Activated T-cell treated with anti-CD3 and anti-CD28 coated beads, Interleukin-2, amount 50 U/mL, for 72 hours (primary cell): ENCODE measurements at regions not wholly inside any gene's neighbourhood (a gene's known extent, or its start where the extent isn't known, plus 50 kb on each side); places are given as distances from the start of the nearest gene placed in this dataset.
"Not testable (repeated sequence)": the region's sequence is repeated elsewhere in the genome, so short reads cannot be mapped to it uniquely, and the experiment has no call there.

Source experiments
- ATAC-seq, 2 donors: fragments of 150-1000 bp; cut with Tn5 transposase; replicated peaks in 1 of 2; 2 replicates each; pipeline ENCODE4 v1.10.0; 2021; ENCODE audit warnings: moderate library complexity in 2 of 2, mild to moderate bottlenecking in 1 of 2
- DNase-seq, 2 donors: peaks; one replicate each; pipeline ENCODE4 v3.0.0; 2021 to 2022; ENCODE audit warnings: mixed read lengths in 1 of 2
- H3K27ac Mint-ChIP-seq: one replicate; pipeline ENCODE4 v1.8.0; 2022; ENCODE audit warnings: mild to moderate bottlenecking, moderate library complexity, mixed read lengths
- H3K27me3 Mint-ChIP-seq: one replicate; pipeline ENCODE4 v1.8.0; 2022; ENCODE audit warnings: low read depth, mixed read lengths
- H3K36me3 Mint-ChIP-seq, 2 donors: one replicate each; pipeline ENCODE4 v1.8.0; 2022; ENCODE audit warnings: mixed read lengths in 2 of 2, mild to moderate bottlenecking in 1 of 2; ENCODE audit not compliant: insufficient read depth in 2 of 2
- H3K4me1 Mint-ChIP-seq: one replicate; pipeline ENCODE4 v1.8.0; 2022; ENCODE audit warnings: low read depth, mixed read lengths
- H3K4me3 Mint-ChIP-seq, 2 donors: one replicate each; pipeline ENCODE4 v1.8.0; 2022; ENCODE audit warnings: mild to moderate bottlenecking in 2 of 2, mixed read lengths in 2 of 2, moderate library complexity in 2 of 2
- H3K9me3 Mint-ChIP-seq, 2 donors: one replicate each; pipeline ENCODE4 v1.8.0; 2022; ENCODE audit warnings: mixed read lengths in 2 of 2

DNA sequence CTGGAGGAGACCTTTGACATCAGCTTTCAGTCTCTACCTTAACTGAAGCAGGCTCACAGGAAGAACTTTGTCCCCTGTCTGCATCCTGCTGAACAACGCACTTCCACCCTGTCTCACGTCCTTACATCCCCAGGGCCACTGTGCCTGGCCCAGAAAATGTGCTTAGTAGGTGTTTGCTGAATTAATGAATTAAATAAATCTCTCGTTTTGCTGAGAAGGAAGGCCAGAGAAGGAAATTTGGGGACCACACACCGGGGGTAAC lies 54.3 kb upstream of the CREB3L1 start:
- Mint-ChIP-seq H3K9me3 (no peaks in the 10 kb centered on the region), H3K27me3 (peaks cover 11% of the 10 kb centered on the region), H3K4me3 (no peak overlapping the region), H3K27ac (no peak overlapping the region), H3K4me1 (no peaks in the 10 kb centered on the region), H3K36me3 (no peaks in the 10 kb centered on the region)
- no peak for ATAC-seq
- DNase-seq, result no peak

DNA sequence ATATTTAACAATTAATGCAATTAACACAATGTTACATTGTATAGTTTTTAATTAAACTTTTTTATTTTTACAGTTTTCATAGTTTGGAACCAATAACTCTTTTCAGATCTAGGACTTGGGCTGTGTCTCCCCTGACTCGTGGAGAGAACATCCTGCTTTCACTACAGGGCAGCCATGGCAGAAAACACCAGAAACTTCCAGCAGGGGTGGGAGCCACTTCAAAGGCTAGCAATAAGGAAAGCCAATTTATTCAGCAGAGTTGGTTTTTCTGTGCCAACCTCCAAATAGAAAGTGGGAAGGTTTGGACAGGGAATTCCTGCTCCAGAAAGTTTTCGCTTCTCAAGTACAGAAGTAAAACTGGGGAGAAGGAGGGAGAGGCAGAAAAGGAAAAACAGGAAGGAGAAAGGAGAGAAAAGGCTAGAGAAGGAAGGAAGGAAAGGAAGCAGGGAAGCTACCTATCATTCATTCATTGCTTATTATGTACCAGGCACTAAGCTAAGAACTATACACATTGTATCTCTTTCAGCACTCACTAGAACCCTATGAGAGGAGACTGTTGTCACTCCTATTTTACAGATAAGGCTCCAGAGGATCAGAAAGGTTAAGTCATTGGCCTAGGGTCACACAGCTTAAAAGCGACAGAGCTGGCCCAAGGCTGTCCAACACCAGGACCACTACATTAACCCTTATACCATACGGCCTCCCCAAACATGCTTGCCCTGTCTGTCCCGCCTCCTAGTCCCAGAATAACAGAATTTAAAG lies 54.8 kb upstream of the CREB3L1 start:
- ATAC-seq, result no peak
- Mint-ChIP-seq H3K27me3 (peaks cover 11% of the 10 kb centered on the region), H3K36me3 (no peaks in the 10 kb centered on the region), H3K4me3 (no peak overlapping the region), H3K9me3 (no peaks in the 10 kb centered on the region), H3K27ac (no peak overlapping the region), H3K4me1 (no peaks in the 10 kb centered on the region)
- DNase-seq, result no peak

DNA sequence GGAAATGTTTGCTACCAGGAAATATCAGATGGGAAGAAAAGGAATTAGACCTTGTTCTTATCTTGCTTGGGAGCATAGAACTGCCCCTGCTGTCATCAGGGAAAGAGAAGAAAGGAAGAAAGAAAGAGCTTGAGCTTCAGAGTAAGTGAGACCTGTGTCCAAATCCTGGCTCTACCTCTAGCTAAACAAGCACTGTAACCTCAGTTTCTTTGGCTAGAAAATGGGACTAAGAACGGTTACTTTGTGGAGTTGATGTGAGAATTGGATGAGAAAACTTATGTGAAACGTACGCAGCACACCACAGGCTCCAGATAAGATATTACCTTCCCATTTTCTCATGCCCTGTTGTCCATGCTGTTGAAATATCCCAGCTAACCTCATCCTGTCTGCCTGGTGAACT lies 57.1 kb upstream of the CREB3L1 start:
- H3K27ac Mint-ChIP-seq, result no peak overlapping the region
- no peaks in the 10 kb centered on the region for H3K36me3 Mint-ChIP-seq
- no peaks in the 10 kb centered on the region for H3K4me1 Mint-ChIP-seq
- DNase-seq (no peak), ATAC-seq (no peak)
- H3K4me3 Mint-ChIP-seq, result no peak overlapping the region
- H3K27me3 Mint-ChIP-seq, result peaks cover 10% of the 10 kb centered on the region
- no peaks in the 10 kb centered on the region for H3K9me3 Mint-ChIP-seq

DNA sequence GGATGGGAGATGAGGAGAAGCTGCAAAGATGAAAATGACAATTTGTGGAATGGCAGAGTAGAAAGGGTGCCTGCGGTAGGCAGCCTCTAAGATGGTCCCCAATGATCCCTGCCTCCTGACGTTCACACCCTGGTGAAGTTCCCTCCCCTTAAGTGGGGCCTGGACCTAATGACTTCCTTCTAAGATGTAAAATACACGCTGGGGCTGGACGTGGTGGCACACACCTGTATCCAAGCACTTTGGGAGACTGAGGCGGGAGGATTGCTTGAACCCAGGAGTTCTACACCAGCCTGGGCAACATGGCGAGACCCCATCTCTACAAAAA lies 60.7 kb upstream of the CREB3L1 start:
- no peak overlapping the region for H3K27ac Mint-ChIP-seq
- no peaks in the 10 kb centered on the region for H3K36me3 Mint-ChIP-seq
- no peak overlapping the region for H3K4me3 Mint-ChIP-seq
- H3K27me3 Mint-ChIP-seq, result peaks cover 11% of the 10 kb centered on the region
- H3K4me1 Mint-ChIP-seq, result no peaks in the 10 kb centered on the region
- no peaks in the 10 kb centered on the region for H3K9me3 Mint-ChIP-seq
- no peak for DNase-seq
- ATAC-seq, result no peak

DNA sequence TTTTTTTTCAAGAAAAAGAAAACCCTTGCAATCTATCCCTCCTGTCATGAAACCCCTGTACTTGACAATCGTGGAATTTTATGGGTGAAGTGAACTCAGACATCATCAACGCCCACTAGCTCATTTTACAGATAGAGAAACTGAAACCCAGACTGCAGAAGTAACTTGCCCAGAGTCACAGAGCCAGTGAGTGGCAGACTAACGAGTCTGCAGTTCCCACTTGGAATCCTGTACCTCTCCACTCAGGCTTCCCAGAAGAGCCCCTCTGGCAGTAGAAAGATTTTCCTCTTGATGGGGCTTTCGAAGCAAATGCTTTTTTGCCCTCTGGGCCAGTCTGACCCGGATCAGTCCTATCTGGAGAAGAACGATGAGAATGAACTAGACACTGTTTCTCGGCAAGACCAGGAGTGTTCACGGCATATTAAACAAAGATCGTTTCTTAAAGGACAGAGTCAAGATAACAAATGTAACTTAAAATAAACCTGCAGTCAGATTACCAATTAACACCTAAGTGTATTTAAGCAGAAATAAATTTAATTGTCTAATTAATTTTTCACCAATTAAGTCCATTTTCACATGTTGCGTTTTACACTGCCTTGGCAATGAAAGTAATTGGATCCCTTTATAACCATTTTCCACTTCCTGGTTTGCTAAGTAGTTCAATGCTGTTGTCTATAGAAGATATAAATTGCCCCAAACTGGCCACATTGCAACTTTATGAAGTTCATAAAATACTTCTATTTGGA lies 61.3 kb upstream of the CREB3L1 start:
- ATAC-seq, result no peak
- no peak overlapping the region for H3K27ac Mint-ChIP-seq
- DNase-seq, result no peak
- H3K36me3 Mint-ChIP-seq, result no peaks in the 10 kb centered on the region
- H3K4me1 Mint-ChIP-seq, result no peaks in the 10 kb centered on the region
- H3K27me3 Mint-ChIP-seq, result peaks cover 11% of the 10 kb centered on the region
- peak overlapping the region in 1 of 2 donors; percentile 12 for H3K4me3 Mint-ChIP-seq
- no peaks in the 10 kb centered on the region for H3K9me3 Mint-ChIP-seq

DNA sequence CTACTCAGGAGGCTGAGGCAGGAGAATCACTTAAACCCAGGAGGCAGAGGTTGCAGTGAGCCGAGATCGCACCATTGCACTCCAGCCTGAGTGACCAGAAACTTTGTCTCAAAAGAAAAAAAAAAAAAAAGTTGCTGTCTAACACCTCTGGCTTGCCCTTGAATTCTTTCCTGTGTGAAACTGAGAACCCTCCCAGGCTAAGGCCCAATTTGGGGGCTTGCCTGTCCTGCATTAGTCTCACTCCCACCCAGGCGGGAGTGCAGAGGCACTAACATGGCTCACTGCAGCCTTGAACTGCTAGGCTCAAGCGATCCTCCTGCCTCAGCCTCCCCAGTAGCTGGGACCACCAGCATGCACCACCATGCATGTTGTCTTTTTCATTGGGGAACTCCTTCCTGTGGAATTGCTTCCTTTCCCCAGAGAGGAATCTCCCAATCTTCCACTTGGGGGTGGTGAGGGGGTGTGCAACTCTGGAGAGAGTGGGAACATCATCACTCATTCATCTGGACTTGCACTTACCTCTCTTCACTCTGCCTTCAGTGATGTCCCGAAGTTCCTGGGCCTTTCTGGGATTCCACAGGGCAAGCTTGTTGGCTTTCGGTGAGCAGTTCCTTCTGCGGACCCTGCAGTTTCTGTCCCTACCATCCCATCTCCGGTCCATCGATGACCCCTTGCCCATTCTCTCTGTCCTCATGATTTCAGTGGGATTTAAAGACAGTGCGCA lies 62.1 kb upstream of the CREB3L1 start:
- H3K9me3 Mint-ChIP-seq, result no peaks in the 10 kb centered on the region

DNA sequence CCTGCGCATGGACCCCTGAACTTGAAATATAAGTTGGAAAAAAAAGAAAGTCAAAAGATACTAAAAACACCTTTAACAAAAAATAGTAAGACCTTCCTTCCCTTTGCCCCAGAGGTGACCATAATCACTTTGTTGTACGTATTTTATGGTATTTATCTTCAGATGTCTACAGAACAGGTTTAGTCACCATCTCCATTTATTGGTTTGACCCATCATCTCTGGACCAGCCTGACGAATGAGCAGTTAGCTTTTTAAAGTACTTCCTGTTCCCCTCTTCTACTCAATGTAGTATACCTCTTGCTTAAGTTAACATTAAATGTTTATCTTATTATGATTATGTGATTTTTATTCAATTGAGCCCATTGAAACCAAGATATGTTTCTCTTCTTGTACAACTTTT lies 64.7 kb upstream of the CREB3L1 start:
- peaks cover 0 to 2% of the 10 kb centered on the region in 2 donors for H3K9me3 Mint-ChIP-seq
- no peaks in the 10 kb centered on the region for H3K36me3 Mint-ChIP-seq
- peaks cover 14% of the 10 kb centered on the region for H3K4me1 Mint-ChIP-seq
- ATAC-seq (no peak), DNase-seq (no peak)
- H3K4me3 Mint-ChIP-seq, result no peak overlapping the region
- H3K27ac Mint-ChIP-seq, result no peak overlapping the region
- H3K27me3 Mint-ChIP-seq, result peaks cover 36% of the 10 kb centered on the region

More for the DNA sequence above, 62.1 kb upstream of the CREB3L1 start:
- ATAC-seq (no peak), DNase-seq (no peak)
- Mint-ChIP-seq H3K27ac (no peak overlapping the region), H3K4me1 (peaks cover 5% of the 10 kb centered on the region), H3K4me3 (no peak overlapping the region), H3K36me3 (no peaks in the 10 kb centered on the region), H3K27me3 (peaks cover 19% of the 10 kb centered on the region)

DNA sequence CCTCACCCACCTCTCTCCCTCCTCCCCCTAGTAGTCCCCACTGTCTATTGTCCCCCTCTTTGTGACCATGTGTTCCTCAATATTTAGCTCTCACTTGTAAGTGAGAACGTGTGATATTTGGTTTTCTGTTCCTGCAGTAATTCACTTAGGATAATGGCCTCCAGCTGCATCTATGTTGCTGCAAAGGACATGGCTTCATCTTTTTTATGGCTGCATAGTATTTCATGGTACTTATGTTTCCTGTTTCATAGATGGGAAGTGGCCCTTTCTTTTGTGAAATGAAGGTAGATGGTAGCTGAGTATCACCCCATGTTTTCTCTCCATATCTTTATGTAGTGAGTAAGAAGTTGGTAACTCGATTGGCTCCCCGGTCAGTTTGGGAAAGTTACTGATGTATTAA lies 66.6 kb upstream of the CREB3L1 start:
- peaks cover 31% of the 10 kb centered on the region for H3K27me3 Mint-ChIP-seq
- DNase-seq (no peak), ATAC-seq (no peak)
- H3K36me3 Mint-ChIP-seq, result no peaks in the 10 kb centered on the region
- peak overlapping the region in 1 of 2 donors; percentile 50 for H3K4me3 Mint-ChIP-seq
- no peak overlapping the region for H3K27ac Mint-ChIP-seq
- peaks cover 14% of the 10 kb centered on the region for H3K4me1 Mint-ChIP-seq
- peaks cover 0 to 2% of the 10 kb centered on the region in 2 donors for H3K9me3 Mint-ChIP-seq

DNA sequence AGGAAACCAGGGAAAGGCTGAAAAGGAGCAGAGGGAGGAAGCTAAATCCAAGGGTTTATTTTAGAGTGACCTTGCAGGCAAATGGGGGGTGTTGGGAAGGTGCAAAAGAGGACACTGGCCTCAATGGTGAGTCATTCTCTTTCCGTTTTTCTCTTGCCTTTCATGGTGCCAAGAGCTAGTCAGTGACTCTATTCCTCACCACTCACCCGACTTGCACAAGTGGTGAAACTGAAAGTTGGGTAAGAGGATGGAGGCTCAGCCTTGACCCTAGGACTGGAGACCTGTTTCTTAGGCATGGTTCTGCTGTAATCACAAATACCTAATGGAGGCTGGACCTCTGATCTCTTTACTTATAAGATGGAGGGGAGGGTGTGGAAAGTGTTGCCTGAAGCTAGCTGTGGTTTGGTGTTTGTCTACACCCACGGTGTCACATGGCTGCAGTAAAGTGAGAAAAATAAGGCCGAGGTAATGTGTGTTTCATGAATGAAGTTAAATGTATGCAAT lies 67.3 kb upstream of the CREB3L1 start:
- no peak overlapping the region for H3K27ac Mint-ChIP-seq
- no peak overlapping the region for H3K4me3 Mint-ChIP-seq
- peaks cover 0 to 2% of the 10 kb centered on the region in 2 donors for H3K9me3 Mint-ChIP-seq
- DNase-seq, result peak; percentile 6 to 21
- H3K36me3 Mint-ChIP-seq, result no peaks in the 10 kb centered on the region
- H3K4me1 Mint-ChIP-seq, result peaks cover 14% of the 10 kb centered on the region
- ATAC-seq, result peak; percentile 66 to 81
- H3K27me3 Mint-ChIP-seq, result peaks cover 31% of the 10 kb centered on the region

DNA sequence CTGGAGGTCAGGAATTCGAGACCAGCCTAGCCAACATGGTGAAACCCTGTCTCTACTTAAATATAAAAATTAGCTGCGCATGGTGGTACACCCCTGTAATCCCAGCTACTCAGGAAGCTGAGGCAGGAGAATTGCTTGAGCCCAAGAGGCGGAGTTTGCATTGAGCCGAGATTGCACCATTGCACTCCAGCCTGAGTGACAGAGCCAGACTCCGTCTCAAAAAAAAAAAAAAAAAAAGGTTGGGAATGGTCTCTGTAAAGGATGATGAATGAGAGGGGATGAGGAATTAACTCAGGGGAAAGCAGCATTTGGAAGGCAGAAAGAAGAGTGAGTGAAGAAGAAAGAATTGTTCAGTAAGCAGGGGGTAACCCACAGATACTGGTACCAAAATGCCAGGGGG lies 67.8 kb upstream of the CREB3L1 start:
- not testable (repeated sequence) for H3K27ac Mint-ChIP-seq

DNA sequence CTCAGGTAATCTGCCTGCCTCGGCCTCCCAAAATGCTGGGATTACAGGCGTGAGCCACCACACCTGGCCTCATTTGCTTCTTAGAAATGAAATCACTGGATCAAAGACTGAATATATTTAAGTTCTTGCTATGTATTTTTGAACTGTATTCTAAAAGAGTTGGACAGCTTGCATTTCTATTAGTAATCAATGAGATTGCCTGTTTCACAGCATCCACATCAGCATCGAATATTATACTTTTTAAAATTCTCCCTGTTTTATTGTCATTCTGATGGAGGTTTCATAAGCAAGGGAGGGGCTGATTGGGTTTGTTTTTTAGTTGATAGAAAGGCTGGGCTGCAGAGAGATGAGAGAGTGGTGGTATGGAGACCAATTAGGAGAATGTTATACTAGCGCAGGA lies 68.7 kb upstream of the CREB3L1 start:
- H3K4me1 Mint-ChIP-seq, result peaks cover 14% of the 10 kb centered on the region
- peaks cover 30% of the 10 kb centered on the region for H3K27me3 Mint-ChIP-seq
- H3K36me3 Mint-ChIP-seq, result no peaks in the 10 kb centered on the region

More for the DNA sequence above, 67.8 kb upstream of the CREB3L1 start:
- H3K9me3 Mint-ChIP-seq, DNase-seq, H3K36me3 Mint-ChIP-seq, ATAC-seq, H3K4me3 Mint-ChIP-seq: not testable (repeated sequence)
- peaks cover 31% of the 10 kb centered on the region for H3K27me3 Mint-ChIP-seq
- peaks cover 14% of the 10 kb centered on the region for H3K4me1 Mint-ChIP-seq

DNA sequence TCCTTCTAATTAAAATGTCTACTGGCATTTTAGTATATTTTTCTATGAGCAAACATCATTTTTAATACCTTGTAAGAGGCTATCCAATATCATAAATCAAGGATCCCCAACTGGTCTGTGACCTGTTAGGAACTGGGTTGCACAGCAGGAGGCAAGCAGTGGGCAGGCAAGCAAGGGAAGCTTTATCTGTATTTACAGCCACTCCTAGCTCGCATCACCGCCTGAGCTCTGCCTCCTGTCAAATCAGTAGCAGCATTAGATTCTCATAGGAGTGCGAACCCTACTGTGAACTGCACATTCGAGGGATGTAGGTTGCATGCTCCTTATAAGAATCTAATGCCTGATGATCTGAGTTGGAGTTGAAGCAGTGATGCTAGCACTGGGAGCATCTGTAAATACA lies 70.2 kb upstream of the CREB3L1 start:
- no peak overlapping the region for H3K27ac Mint-ChIP-seq
- H3K4me3 Mint-ChIP-seq, result no peak overlapping the region
- ATAC-seq (no peak), DNase-seq (no peak)
- H3K9me3 Mint-ChIP-seq, result peaks cover 0 to 2% of the 10 kb centered on the region in 2 donors
- peaks cover 14% of the 10 kb centered on the region for H3K4me1 Mint-ChIP-seq
- peaks cover 46% of the 10 kb centered on the region for H3K27me3 Mint-ChIP-seq
- no peaks in the 10 kb centered on the region for H3K36me3 Mint-ChIP-seq

More for the DNA sequence above, 68.7 kb upstream of the CREB3L1 start:
- ATAC-seq, result no peak
- Mint-ChIP-seq H3K27ac (no peak overlapping the region), H3K4me3 (no peak overlapping the region), H3K9me3 (peaks cover 0 to 2% of the 10 kb centered on the region in 2 donors)
- DNase-seq, result no peak

DNA sequence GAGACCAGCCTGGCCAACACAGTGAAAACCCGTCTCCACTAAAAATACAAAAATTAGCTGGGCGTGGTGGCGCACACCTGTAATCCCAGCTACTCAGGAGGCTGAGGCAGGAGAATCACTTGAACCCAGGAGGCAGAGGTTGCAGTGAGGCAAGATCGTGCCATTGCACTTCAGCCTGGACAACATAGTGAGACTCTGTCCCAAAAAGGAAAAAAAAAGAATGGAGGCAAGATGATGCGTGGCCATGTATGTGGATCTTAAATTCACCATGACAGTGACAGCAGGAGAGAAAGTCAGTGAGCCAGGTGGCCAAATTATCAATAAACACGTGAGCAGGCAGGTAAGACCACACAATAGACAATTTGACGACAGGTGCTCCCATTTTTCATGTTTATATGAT lies 73.0 kb upstream of the CREB3L1 start:
- peaks cover 39% of the 10 kb centered on the region for H3K27me3 Mint-ChIP-seq
- not testable (repeated sequence) for H3K27ac Mint-ChIP-seq, H3K4me3 Mint-ChIP-seq, H3K9me3 Mint-ChIP-seq, DNase-seq, ATAC-seq, H3K4me1 Mint-ChIP-seq, H3K36me3 Mint-ChIP-seq
